Ectodermal cell (in vitro differentiated cells): ENCODE measurements at regions not wholly inside any gene's neighbourhood (a gene's known extent, or its start where the extent isn't known, plus 50 kb on each side); places are given as distances from the start of the nearest gene placed in this dataset.
"Not testable (repeated sequence)": the region's sequence is repeated elsewhere in the genome, so short reads cannot be mapped to it uniquely, and the experiment has no call there.

Experiments
- H3K27ac ChIP-seq: 2 replicates; pipeline ENCODE4 v1.7.0; 2013; ENCODE audit warnings: mild to moderate bottlenecking, low read depth, low read length; ENCODE audit not compliant: insufficient read depth, poor library complexity, severe bottlenecking
- H3K27me3 ChIP-seq: 2 replicates; pipeline ENCODE4 v1.7.0; 2013; ENCODE audit warnings: mild to moderate bottlenecking, low read length; ENCODE audit not compliant: insufficient read depth, control insufficient read depth, poor library complexity, severe bottlenecking
- H3K36me3 ChIP-seq: one replicate; pipeline ENCODE4 v1.7.0; 2013; ENCODE audit warnings: low read length; ENCODE audit not compliant: control insufficient read depth, insufficient read depth
- H3K4me1 ChIP-seq: one replicate; pipeline ENCODE4 v1.7.0; 2013; ENCODE audit warnings: low read length; ENCODE audit not compliant: control insufficient read depth, insufficient read depth
- H3K4me3 ChIP-seq: 2 replicates; pipeline ENCODE4 v1.7.0; 2013; ENCODE audit warnings: low read depth, low read length, control low read depth; ENCODE audit not compliant: insufficient read depth
- H3K9me3 ChIP-seq: 2 replicates; pipeline ENCODE4 v1.7.0; 2013; ENCODE audit warnings: mild to moderate bottlenecking, low read length, moderate library complexity; ENCODE audit not compliant: control insufficient read depth
- WGBS, 2 experiments: methylation state at CpG; one replicate each; pipeline ENCODE4 v1.1.7; 2013; ENCODE audit warnings: missing lambda C conversion rate in 2 of 2; 5-methylcytosine and 5-hydroxymethylcytosine counted together

DNA sequence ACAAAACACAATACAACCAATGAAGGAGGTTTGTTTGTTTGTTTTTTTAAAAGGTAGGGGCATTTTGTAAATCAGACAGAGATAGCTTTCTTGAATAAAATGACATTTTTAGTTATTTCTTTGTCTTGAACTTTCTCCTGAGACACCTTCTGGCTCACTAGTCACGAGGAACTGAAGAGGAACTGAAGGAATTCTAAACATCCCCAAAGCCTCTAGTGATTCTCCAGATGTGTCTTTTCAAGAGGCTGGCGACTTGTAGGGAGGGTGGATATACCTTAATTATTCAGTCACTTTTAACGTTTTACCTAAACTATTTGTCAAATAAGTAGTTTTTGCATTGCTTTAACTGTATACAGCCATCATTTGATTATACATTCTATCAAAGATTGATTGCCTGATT lies 211.2 kb upstream of the LRIG3 start:
- Histone ChIP-seq H3K4me3 (no peak overlapping the region), H3K27ac (peak overlapping the region; percentile 18), H3K4me1 (peaks cover 9% of the 10 kb centered on the region), H3K36me3 (no peaks in the 10 kb centered on the region), H3K9me3 (no peaks in the 10 kb centered on the region), H3K27me3 (no peaks in the 10 kb centered on the region)
- WGBS, 2 experiments, result 0 to 48% methylated on average over 1 to 2 of the region's 3 CpGs

DNA sequence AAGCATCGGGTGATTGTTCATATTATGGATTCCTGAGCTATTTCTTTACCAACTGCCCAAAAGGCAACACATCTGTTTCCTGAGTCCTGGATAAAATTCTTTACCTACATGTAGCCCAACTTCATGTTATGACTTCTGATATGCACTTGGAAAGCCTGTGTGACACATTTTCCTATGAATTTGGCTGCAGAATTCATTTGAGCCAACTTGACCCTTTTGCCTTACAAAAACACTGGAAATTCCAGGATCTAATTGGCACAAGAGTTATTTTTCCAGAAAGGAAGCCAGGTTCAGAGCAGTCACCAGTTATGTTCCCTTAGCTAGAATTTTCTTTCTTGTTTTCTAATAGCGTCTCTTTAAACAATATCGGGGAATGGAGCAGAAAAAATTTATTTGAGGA lies 202.5 kb upstream of the LRIG3 start:
- Histone ChIP-seq H3K27me3 (no peaks in the 10 kb centered on the region), H3K4me3 (no peak overlapping the region), H3K4me1 (no peaks in the 10 kb centered on the region), H3K27ac (no peak overlapping the region), H3K36me3 (no peaks in the 10 kb centered on the region), H3K9me3 (no peaks in the 10 kb centered on the region)
- 87 to 97% methylated on average over 3 of the region's 3 CpGs for WGBS, 2 experiments

DNA sequence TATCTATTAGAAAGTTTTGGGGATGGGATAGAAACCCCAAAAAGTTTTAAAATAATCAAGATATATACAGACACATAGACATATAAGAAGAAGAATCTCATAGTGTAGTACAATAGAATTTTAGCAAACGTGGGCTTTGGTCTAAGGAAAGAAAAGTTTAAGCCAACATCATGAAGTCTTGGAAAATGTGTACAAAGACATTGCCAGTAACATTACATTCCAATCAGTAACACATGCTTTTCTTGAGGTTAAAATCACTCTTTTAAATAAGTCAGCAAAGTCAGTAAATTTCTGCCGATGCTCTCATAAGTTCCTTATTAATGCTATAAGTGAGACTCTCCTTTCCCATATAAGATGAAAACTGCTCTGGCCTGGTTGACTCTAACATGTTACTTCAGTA lies 201.1 kb upstream of the LRIG3 start:
- Histone ChIP-seq H3K9me3 (no peaks in the 10 kb centered on the region), H3K27ac (no peak overlapping the region), H3K36me3 (no peaks in the 10 kb centered on the region), H3K27me3 (no peaks in the 10 kb centered on the region), H3K4me1 (no peaks in the 10 kb centered on the region), H3K4me3 (no peak overlapping the region)
- WGBS, 2 experiments, result 98 to 100% methylated on average over 1 to 2 of the region's 2 CpGs

DNA sequence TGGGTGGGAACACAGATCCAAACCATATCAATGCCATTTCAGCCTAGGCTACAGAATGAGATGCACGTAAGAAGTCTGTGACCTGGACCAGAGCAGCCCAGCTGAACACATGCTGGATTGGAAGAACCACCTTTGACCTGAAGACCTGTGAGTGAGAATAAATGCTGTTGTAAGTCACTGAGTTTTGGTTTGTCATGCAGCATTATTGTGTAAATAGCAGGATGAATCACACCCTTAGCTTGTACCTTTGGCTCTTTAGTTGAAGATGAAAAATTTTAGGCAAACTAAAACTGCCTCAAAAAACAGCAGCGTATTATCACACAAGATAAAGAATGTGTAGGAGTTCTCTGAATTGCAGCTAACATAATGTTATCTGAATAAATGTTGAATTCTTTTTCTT lies 199.4 kb upstream of the LRIG3 start:
- WGBS, 2 experiments, result 88 to 98% methylated on average over 1 to 2 of the region's 2 CpGs
- Histone ChIP-seq H3K4me1 (no peaks in the 10 kb centered on the region), H3K9me3 (no peaks in the 10 kb centered on the region), H3K4me3 (no peak overlapping the region), H3K27me3 (no peaks in the 10 kb centered on the region), H3K27ac (no peak overlapping the region), H3K36me3 (no peaks in the 10 kb centered on the region)

DNA sequence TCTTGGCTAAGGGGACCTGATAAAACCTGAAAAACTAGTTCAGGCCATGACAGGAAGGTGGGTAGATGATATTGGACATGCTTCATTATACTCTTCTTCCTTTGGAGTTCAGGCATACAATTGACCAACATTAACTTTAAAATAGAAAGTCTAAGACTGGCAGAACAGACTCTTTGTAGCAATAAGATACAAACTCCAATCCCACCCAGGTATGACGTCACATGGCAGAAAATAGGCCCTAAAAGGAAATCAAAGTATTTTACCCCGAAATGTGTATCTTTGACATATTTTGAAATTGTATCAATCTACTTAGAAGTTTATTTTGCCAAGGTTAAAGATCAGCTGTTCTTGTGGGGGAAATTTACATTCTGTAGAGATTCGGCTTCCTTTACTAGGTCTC lies 198.1 kb upstream of the LRIG3 start:
- H3K36me3 ChIP-seq, result no peaks in the 10 kb centered on the region
- 92% methylated on average over 1 to 3 of the region's 3 CpGs for WGBS, 2 experiments
- no peak overlapping the region for H3K4me3 ChIP-seq
- no peaks in the 10 kb centered on the region for H3K9me3 ChIP-seq
- no peaks in the 10 kb centered on the region for H3K27me3 ChIP-seq
- H3K4me1 ChIP-seq, result no peaks in the 10 kb centered on the region
- no peak overlapping the region for H3K27ac ChIP-seq

DNA sequence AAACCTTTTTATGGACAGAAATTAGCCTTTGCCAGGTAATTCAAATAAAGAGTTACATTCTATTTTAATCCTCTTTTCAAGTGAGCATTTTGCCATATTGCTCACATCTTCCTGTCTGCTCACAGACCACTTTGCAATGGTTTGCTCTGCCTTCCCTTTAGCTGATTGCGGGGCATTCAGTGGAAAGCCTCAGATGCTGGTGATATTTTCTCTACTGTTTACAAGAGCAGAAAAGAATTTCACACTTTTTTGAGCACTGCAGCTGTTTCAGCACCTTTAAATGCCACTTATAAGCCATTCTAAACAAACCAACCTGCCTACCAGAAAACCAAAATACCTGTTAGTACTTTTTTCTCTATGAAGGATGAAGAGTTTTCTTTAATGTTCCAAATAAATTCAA lies 195.7 kb upstream of the LRIG3 start:
- H3K9me3 ChIP-seq, result no peaks in the 10 kb centered on the region
- H3K4me1 ChIP-seq, result no peaks in the 10 kb centered on the region
- no peaks in the 10 kb centered on the region for H3K36me3 ChIP-seq
- H3K4me3 ChIP-seq, result no peak overlapping the region
- H3K27me3 ChIP-seq, result no peaks in the 10 kb centered on the region
- no peak overlapping the region for H3K27ac ChIP-seq
- 83 to 86% methylated on average over 1 of the region's 1 CpG for WGBS, 2 experiments

DNA sequence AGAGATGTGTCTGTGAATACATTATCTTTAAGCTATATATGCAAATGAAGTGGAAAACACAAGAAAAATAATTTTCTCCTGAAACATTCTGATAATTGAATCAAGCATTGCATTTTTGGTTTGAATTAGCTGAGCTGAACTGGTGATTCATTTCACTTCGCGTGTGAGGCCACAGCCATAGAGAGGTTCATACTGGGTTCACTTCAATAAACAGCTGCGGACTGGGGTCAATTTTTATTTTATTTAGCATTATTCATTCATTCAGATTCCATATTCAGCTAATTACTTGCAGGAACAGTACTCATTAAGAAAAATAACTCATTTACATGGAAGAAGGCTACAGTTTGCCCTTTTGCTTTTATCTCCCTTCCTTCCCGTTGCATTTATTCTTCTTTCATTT lies 195.2 kb upstream of the LRIG3 start:
- Histone ChIP-seq H3K36me3 (no peaks in the 10 kb centered on the region), H3K27me3 (no peaks in the 10 kb centered on the region), H3K27ac (no peak overlapping the region), H3K4me3 (no peak overlapping the region), H3K4me1 (no peaks in the 10 kb centered on the region), H3K9me3 (no peaks in the 10 kb centered on the region)
- 91 to 95% methylated on average over 4 of the region's 4 CpGs for WGBS, 2 experiments

DNA sequence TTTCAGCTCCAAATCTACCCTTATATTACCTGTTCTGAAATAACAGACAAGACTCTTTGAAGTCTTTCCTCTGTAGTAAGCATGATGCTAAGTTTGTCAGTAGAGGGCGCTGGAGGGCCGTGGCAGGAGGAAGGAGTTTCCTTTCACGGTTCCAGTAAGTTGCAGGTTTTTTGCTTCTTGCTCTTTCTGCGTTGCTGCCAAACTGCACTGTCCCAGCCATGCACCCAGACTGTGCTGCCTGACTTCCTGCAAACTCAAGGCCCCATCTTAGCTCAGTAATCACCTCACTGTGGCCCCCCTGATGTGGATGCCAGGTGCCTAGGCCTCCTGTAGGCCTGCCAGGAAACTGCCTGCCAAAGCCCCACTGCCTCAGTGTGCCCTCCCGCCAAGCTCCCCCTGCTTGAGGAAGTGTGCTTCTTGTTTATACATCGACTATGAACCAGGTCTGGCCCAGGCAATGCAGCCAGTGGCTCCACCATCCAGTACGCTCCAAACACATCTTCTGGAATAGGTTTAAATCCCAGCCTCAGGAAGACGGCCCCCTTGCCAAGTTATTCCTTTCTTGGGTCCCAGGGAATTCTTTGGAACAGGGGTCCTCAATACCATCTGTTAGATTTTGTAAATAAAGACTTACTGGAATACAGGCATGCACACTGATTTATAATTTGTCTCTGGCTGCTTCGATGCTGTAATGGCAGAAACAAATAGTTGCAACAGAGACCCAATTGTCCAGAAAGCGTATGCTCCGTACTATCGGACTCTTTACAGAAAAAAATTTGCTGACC lies 193.7 kb upstream of the LRIG3 start:
- H3K4me3 ChIP-seq, result no peak overlapping the region

DNA sequence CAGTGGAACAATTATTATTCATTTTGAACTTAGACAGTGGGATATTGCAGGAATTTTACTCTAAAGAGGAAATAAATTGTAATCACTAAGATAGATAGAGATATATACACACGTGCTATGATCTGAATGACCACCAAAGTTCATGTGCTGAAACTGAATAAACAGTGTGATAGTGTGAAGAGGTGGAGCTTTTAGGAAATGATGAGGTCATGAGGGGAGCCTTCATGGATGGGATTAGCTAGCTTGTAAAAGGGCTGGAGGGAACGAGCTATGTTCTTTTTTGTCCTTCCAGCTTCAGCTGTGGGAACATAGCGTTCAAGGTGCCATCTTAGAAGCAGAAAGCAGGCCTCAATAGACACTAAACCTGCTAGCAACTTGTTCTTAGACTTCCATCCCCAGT lies 191.5 kb upstream of the LRIG3 start:
- H3K27ac ChIP-seq, result no peak overlapping the region
- no peaks in the 10 kb centered on the region for H3K36me3 ChIP-seq
- H3K27me3 ChIP-seq, result no peaks in the 10 kb centered on the region
- H3K4me3 ChIP-seq, result no peak overlapping the region
- WGBS, 2 experiments, result 87 to 93% methylated on average over 3 of the region's 3 CpGs
- no peaks in the 10 kb centered on the region for H3K9me3 ChIP-seq
- no peaks in the 10 kb centered on the region for H3K4me1 ChIP-seq

More for the DNA sequence above, 193.7 kb upstream of the LRIG3 start:
- no peaks in the 10 kb centered on the region for H3K36me3 ChIP-seq
- no peaks in the 10 kb centered on the region for H3K9me3 ChIP-seq
- H3K4me1 ChIP-seq, result no peaks in the 10 kb centered on the region
- no peaks in the 10 kb centered on the region for H3K27me3 ChIP-seq
- WGBS, 2 experiments, result 63% methylated on average over 12 of the region's 12 CpGs
- H3K27ac ChIP-seq, result no peak overlapping the region

DNA sequence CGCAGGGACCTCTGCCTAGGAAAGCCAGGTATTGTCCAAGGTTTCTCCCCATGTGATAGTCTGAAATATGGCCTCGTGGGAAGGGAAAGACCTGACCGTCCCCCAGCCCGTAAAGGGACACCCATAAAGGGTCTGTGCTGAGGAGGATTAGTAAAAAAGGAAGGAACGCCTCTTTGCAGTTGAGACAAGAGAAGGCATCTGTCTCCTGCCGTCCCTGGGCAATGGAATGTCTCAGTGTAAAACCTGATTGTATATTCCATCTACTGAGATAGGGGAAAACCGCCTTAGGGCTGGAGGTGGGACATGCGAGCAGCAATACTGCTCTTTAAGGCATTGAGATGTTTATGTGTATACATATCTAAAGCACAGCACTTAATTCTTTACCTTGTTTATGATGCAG lies 188.2 kb upstream of the LRIG3 start:
- H3K4me1 ChIP-seq, H3K9me3 ChIP-seq, H3K4me3 ChIP-seq, H3K36me3 ChIP-seq, H3K27me3 ChIP-seq, H3K27ac ChIP-seq: not testable (repeated sequence)
- WGBS, 2 experiments, result 80 to 81% methylated on average over 7 to 8 of the region's 8 CpGs

DNA sequence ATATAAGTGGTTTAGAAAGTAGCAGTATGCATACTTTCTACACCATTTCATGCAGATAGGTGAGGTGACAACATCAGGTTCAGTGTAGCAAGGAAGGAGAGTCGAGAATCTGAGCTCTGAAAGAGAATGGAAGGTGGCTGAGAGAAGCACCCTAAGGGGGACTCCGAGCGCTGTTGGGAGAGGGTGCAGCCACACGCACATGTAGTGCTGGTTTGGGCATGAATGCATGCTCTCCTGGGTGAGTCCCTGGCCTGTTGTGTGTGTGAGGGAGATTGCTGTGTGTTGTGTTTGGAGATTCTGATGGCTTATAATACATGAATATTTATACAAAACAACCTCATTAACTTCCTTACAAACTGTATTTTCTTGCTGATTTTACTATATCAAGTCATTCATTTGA lies 180.3 kb upstream of the LRIG3 start:
- Histone ChIP-seq H3K9me3 (no peaks in the 10 kb centered on the region), H3K27me3 (no peaks in the 10 kb centered on the region), H3K27ac (no peak overlapping the region), H3K36me3 (no peaks in the 10 kb centered on the region), H3K4me1 (no peaks in the 10 kb centered on the region), H3K4me3 (no peak overlapping the region)
- 93 to 94% methylated on average over 4 of the region's 4 CpGs for WGBS, 2 experiments
